IPS-15b (cell line): ENCODE measurements at regions not wholly inside any gene's neighbourhood (a gene's known extent, or its start where the extent isn't known, plus 50 kb on each side); places are given as distances from the start of the nearest gene placed in this dataset.

Experiments used
- H3K27me3 ChIP-seq: one replicate; pipeline ENCODE4 v1.6.1; 2013; ENCODE audit warnings: low read length; ENCODE audit not compliant: control insufficient read depth, insufficient read depth
- H3K36me3 ChIP-seq: one replicate; pipeline ENCODE4 v1.6.1; 2013; ENCODE audit warnings: low read length; ENCODE audit not compliant: control insufficient read depth, insufficient read depth
- H3K4me1 ChIP-seq: one replicate; pipeline ENCODE4 v1.6.1; 2013; ENCODE audit warnings: mild to moderate bottlenecking, low read length; ENCODE audit not compliant: control insufficient read depth, insufficient read depth
- H3K4me3 ChIP-seq: one replicate; pipeline ENCODE4 v1.5.1; 2013; ENCODE audit warnings: low read depth, low read length
- H3K9ac ChIP-seq: one replicate; pipeline ENCODE4 v1.6.1; 2013; ENCODE audit warnings: low read depth, mild to moderate bottlenecking, low read length
- H3K9me3 ChIP-seq: one replicate; pipeline ENCODE4 v1.6.1; 2013; ENCODE audit warnings: mild to moderate bottlenecking, low read length; ENCODE audit not compliant: control insufficient read depth, insufficient read depth

- H3K4me1 ChIP-seq: peaks cover 5% of the 10 kb centered on the region
- no peak overlapping the region for H3K4me3 ChIP-seq
- peaks cover 20% of the 10 kb centered on the region for H3K27me3 ChIP-seq
- no peaks in the 10 kb centered on the region for H3K36me3 ChIP-seq
- H3K9ac ChIP-seq: no peak overlapping the region
- H3K9me3 ChIP-seq: no peaks in the 10 kb centered on the region
These were observed 222.3 kb upstream of the TNRC6C start for GRCh38 chr17:77736199-77736585.

- Histone ChIP-seq H3K4me1 (peaks cover 5% of the 10 kb centered on the region), H3K9me3 (no peaks in the 10 kb centered on the region), H3K36me3 (no peaks in the 10 kb centered on the region), H3K4me3 (no peak overlapping the region), H3K9ac (no peak overlapping the region), H3K27me3 (peaks cover 20% of the 10 kb centered on the region)
These were observed 221.8 kb upstream of the TNRC6C start for GRCh38 chr17:77736721-77737120.

GRCh38 chr17:77737442-77738265, 220.8 kb upstream of the TNRC6C start:
- Histone ChIP-seq H3K9ac (no peak overlapping the region), H3K4me1 (peaks cover 5% of the 10 kb centered on the region), H3K27me3 (peaks cover 20% of the 10 kb centered on the region), H3K36me3 (no peaks in the 10 kb centered on the region), H3K4me3 (no peak overlapping the region), H3K9me3 (no peaks in the 10 kb centered on the region)

GRCh38 chr17:77738751-77739531, 219.6 kb upstream of the TNRC6C start:
- Histone ChIP-seq H3K4me1 (peaks cover 5% of the 10 kb centered on the region), H3K4me3 (no peak overlapping the region), H3K36me3 (no peaks in the 10 kb centered on the region), H3K9ac (no peak overlapping the region), H3K9me3 (no peaks in the 10 kb centered on the region), H3K27me3 (peaks cover 20% of the 10 kb centered on the region)

GRCh38 chr17:77740481-77740880, 218.0 kb upstream of the TNRC6C start:
- Histone ChIP-seq H3K9ac (no peak overlapping the region), H3K4me1 (no peaks in the 10 kb centered on the region), H3K36me3 (no peaks in the 10 kb centered on the region), H3K9me3 (no peaks in the 10 kb centered on the region), H3K4me3 (no peak overlapping the region), H3K27me3 (peaks cover 16% of the 10 kb centered on the region)

- Histone ChIP-seq H3K4me3 (no peak overlapping the region), H3K9me3 (no peaks in the 10 kb centered on the region), H3K27me3 (peaks cover 15% of the 10 kb centered on the region), H3K9ac (no peak overlapping the region), H3K36me3 (no peaks in the 10 kb centered on the region), H3K4me1 (no peaks in the 10 kb centered on the region)
These were observed 217.4 kb upstream of the TNRC6C start for GRCh38 chr17:77741109-77741508.

- H3K9ac ChIP-seq: no peak overlapping the region
- H3K4me1 ChIP-seq: no peaks in the 10 kb centered on the region
- no peaks in the 10 kb centered on the region for H3K9me3 ChIP-seq
- no peak overlapping the region for H3K4me3 ChIP-seq
- H3K36me3 ChIP-seq: no peaks in the 10 kb centered on the region
- H3K27me3 ChIP-seq: peaks cover 11% of the 10 kb centered on the region
These were observed 215.9 kb upstream of the TNRC6C start for GRCh38 chr17:77742579-77742978.

- Histone ChIP-seq H3K9ac (no peak overlapping the region), H3K9me3 (no peaks in the 10 kb centered on the region), H3K36me3 (no peaks in the 10 kb centered on the region), H3K4me3 (no peak overlapping the region), H3K27me3 (peaks cover under 1% of the 10 kb centered on the region), H3K4me1 (no peaks in the 10 kb centered on the region)
These were observed 214.2 kb upstream of the TNRC6C start for GRCh38 chr17:77744066-77744988.

- no peaks in the 10 kb centered on the region for H3K9me3 ChIP-seq
- H3K4me3 ChIP-seq: no peak overlapping the region
- no peaks in the 10 kb centered on the region for H3K27me3 ChIP-seq
- no peaks in the 10 kb centered on the region for H3K36me3 ChIP-seq
- H3K9ac ChIP-seq: no peak overlapping the region
- H3K4me1 ChIP-seq: no peaks in the 10 kb centered on the region
These were observed 212.8 kb upstream of the TNRC6C start for GRCh38 chr17:77745702-77746101.

- no peaks in the 10 kb centered on the region for H3K27me3 ChIP-seq
- no peak overlapping the region for H3K4me3 ChIP-seq
- H3K9me3 ChIP-seq: no peaks in the 10 kb centered on the region
- H3K9ac ChIP-seq: no peak overlapping the region
- H3K36me3 ChIP-seq: no peaks in the 10 kb centered on the region
- no peaks in the 10 kb centered on the region for H3K4me1 ChIP-seq
These were observed 212.1 kb upstream of the TNRC6C start for GRCh38 chr17:77746393-77746792.

GRCh38 chr17:77746896-77747554, 211.5 kb upstream of the TNRC6C start:
- Histone ChIP-seq H3K36me3 (no peaks in the 10 kb centered on the region), H3K4me3 (no peak overlapping the region), H3K9ac (no peak overlapping the region), H3K27me3 (no peaks in the 10 kb centered on the region), H3K9me3 (no peaks in the 10 kb centered on the region), H3K4me1 (no peaks in the 10 kb centered on the region)
